Smooth muscle cell (in vitro differentiated cells): ENCODE measurements at regions not wholly inside any gene's neighbourhood (a gene's known extent, or its start where the extent isn't known, plus 50 kb on each side); places are given as distances from the start of the nearest gene placed in this dataset.
"Not testable (repeated sequence)": the region's sequence is repeated elsewhere in the genome, so short reads cannot be mapped to it uniquely, and the experiment has no call there.

Source experiments
- DNase-seq: peaks from one replicate; lab custom pipeline; 2025; ENCODE audit not compliant: unreplicated experiment; lab: John Stamatoyannopoulos, UW
- H2AFZ ChIP-seq: fragments of 200-600 bp; sonication (generic); 2 replicates; pipeline ENCODE4 v1.6.0; 2016; ENCODE audit warnings: antibody characterized with exemption, low read depth, mild to moderate bottlenecking
- H3F3A ChIP-seq: fragments of 200-600 bp; sonication (generic); 2 replicates; pipeline ENCODE4 v1.6.0; 2017; ENCODE audit warnings: antibody characterized with exemption, low read depth
- H3K27ac ChIP-seq: fragments of 200-600 bp; sonication (generic); 2 replicates; pipeline ENCODE4 v1.5.1; 2016; ENCODE audit warnings: low read depth, mild to moderate bottlenecking
- H3K27me3 ChIP-seq: fragments of 200-600 bp; sonication (generic); 2 replicates; pipeline ENCODE4 v1.6.1; 2016; ENCODE audit warnings: low read depth, mild to moderate bottlenecking
- H3K36me3 ChIP-seq: fragments of 200-600 bp; sonication (generic); 2 replicates; pipeline ENCODE4 v1.5.1; 2016; ENCODE audit warnings: low read depth
- H3K4me1 ChIP-seq: fragments of 200-600 bp; sonication (generic); 2 replicates; pipeline ENCODE4 v1.5.1; 2016; ENCODE audit warnings: low read depth
- H3K4me2 ChIP-seq: fragments of 200-600 bp; sonication (generic); 2 replicates; pipeline ENCODE4 v1.6.0; 2016; ENCODE audit warnings: mild to moderate bottlenecking
- H3K4me3 ChIP-seq: fragments of 200-600 bp; sonication (generic); 2 replicates; pipeline ENCODE4 v1.5.1; 2016; ENCODE audit warnings: mild to moderate bottlenecking
- H3K79me2 ChIP-seq: fragments of 200-600 bp; sonication (generic); 2 replicates; pipeline ENCODE4 v1.6.0; 2016; ENCODE audit warnings: low read depth, mild to moderate bottlenecking
- H3K9ac ChIP-seq: fragments of 200-600 bp; sonication (generic); 2 replicates; pipeline ENCODE4 v1.6.0; 2016; ENCODE audit warnings: low read depth
- H3K9me3 ChIP-seq: fragments of 200-600 bp; sonication (generic); replicated peaks from 2 replicates; pipeline ENCODE4 v1.5.1; 2016; ENCODE audit warnings: low read depth
- H4K20me1 ChIP-seq: fragments of 200-600 bp; sonication (generic); 2 replicates; pipeline ENCODE4 v1.6.0; 2016; ENCODE audit warnings: low read depth
- CTCF ChIP-seq: fragments of 200-600 bp; sonication (generic); IDR thresholded peaks from 2 replicates; pipeline ENCODE4 v1.5.1; 2017; ENCODE audit warnings: borderline replicate concordance, mild to moderate bottlenecking, antibody characterized with exemption; ENCODE audit not compliant: insufficient read depth, poor library complexity, severe bottlenecking
- WGBS: methylation state at CpG from one replicate; pipeline ENCODE4 v1.1.7; 2016; ENCODE audit warnings: low lambda C conversion rate; 5-methylcytosine and 5-hydroxymethylcytosine counted together

GRCh38 chr16:66025751-66026150 is 340.7 kb upstream of the CDH5 start:
- Histone ChIP-seq H3K9ac (no peak overlapping the region), H3K4me2 (no peak overlapping the region), H3K4me1 (no peaks in the 10 kb centered on the region), H3K36me3 (no peaks in the 10 kb centered on the region), H3K27me3 (no peaks in the 10 kb centered on the region), H3K9me3 (no peaks in the 10 kb centered on the region), H3K4me3 (no peak overlapping the region), H2AFZ (no peak overlapping the region), H3K79me2 (no peaks in the 10 kb centered on the region), H4K20me1 (no peaks in the 10 kb centered on the region), H3K27ac (no peak overlapping the region), H3F3A (no peaks in the 10 kb centered on the region)
- TF ChIP-seq CTCF, result no peak
- WGBS, result 0% methylated on average over 1 of the region's 1 CpG
- DNase-seq, result no peak

GRCh38 chr16:66024567-66024966 is 341.9 kb upstream of the CDH5 start:
- 92% methylated on average over 2 of the region's 2 CpGs for WGBS
- not testable (repeated sequence) for H3K9ac ChIP-seq, H3K4me3 ChIP-seq, H3K4me1 ChIP-seq, DNase-seq, H3K27ac ChIP-seq, H3K4me2 ChIP-seq, H4K20me1 ChIP-seq, H3K36me3 ChIP-seq, H3K9me3 ChIP-seq, H3F3A ChIP-seq, H2AFZ ChIP-seq, H3K79me2 ChIP-seq, H3K27me3 ChIP-seq

- H3K4me2 ChIP-seq, result no peak overlapping the region
- TF ChIP-seq CTCF, result no peak
Observed at GRCh38 chr16:66023481-66023880, 343.0 kb upstream of the CDH5 start.

GRCh38 chr16:66020642-66021041 is 345.8 kb upstream of the CDH5 start:
- H3K27ac ChIP-seq, result no peak overlapping the region
- no peaks in the 10 kb centered on the region for H3K4me1 ChIP-seq
- no peaks in the 10 kb centered on the region for H4K20me1 ChIP-seq
- H3K4me3 ChIP-seq, result no peak overlapping the region
- no peaks in the 10 kb centered on the region for H3K79me2 ChIP-seq
- DNase-seq, result no peak
- no peak for TF ChIP-seq CTCF
- no peaks in the 10 kb centered on the region for H3F3A ChIP-seq
- H3K27me3 ChIP-seq, result no peaks in the 10 kb centered on the region
- no peaks in the 10 kb centered on the region for H3K9me3 ChIP-seq
- H3K36me3 ChIP-seq, result no peaks in the 10 kb centered on the region
- no peak overlapping the region for H3K4me2 ChIP-seq
- H2AFZ ChIP-seq, result no peak overlapping the region
- no peak overlapping the region for H3K9ac ChIP-seq

More at GRCh38 chr16:66023481-66023880, 343.0 kb upstream of the CDH5 start:
- Histone ChIP-seq H3K27ac (no peak overlapping the region), H3F3A (no peaks in the 10 kb centered on the region), H3K9me3 (no peaks in the 10 kb centered on the region), H3K4me1 (no peaks in the 10 kb centered on the region), H3K79me2 (no peaks in the 10 kb centered on the region), H2AFZ (no peak overlapping the region), H3K9ac (no peak overlapping the region), H3K36me3 (no peaks in the 10 kb centered on the region), H3K4me3 (no peak overlapping the region), H3K27me3 (no peaks in the 10 kb centered on the region), H4K20me1 (no peaks in the 10 kb centered on the region)
- DNase-seq, result no peak
- 95% methylated on average over 3 of the region's 3 CpGs for WGBS
